AG04450 (cell line): ENCODE measurements at regions not wholly inside any gene's neighbourhood (a gene's known extent, or its start where the extent isn't known, plus 50 kb on each side); places are given as distances from the start of the nearest gene placed in this dataset.

Source experiments
- CTCF ChIA-PET: fragments of 300-600, 350-600 bp; formaldehyde crosslinking; extraction: SDS; loops from one replicate; lab custom pipeline; 2022; ENCODE audit warnings: antibody characterized with exemption, inconsistent platforms; lab: Charles Lee
- POLR2A ChIA-PET: fragments of 350-600 bp; formaldehyde crosslinking; extraction: SDS; loops from one replicate; lab custom pipeline; 2021; ENCODE audit warnings: antibody characterized with exemption, inconsistent platforms; lab: Yijun Ruan, JAX
- DNase-seq: peaks from one replicate; pipeline ENCODE4 v3.0.0-alpha.2; 2011; ENCODE audit warnings: low read depth, low spot score
- H3K27ac ChIP-seq: one replicate; pipeline ENCODE4 v1.5.1; 2012; ENCODE audit warnings: low read depth, low read length, control low read depth
- H3K27me3 ChIP-seq: one replicate; pipeline ENCODE4 v1.6.0; 2012; ENCODE audit warnings: low read length; ENCODE audit not compliant: control insufficient read depth, insufficient read depth
- H3K4me3 ChIP-seq: 2 replicates; pipeline ENCODE4 v1.5.1; 2011; ENCODE audit warnings: mild to moderate bottlenecking, low read depth, low read length, control low read depth
- H3K9me3 ChIP-seq: 2 replicates; pipeline ENCODE4 v1.5.1; 2012; ENCODE audit warnings: low read length; ENCODE audit not compliant: control insufficient read depth, insufficient read depth
- CTCF ChIP-seq: IDR thresholded peaks from 2 replicates; pipeline ENCODE4 v1.5.1; 2011; ENCODE audit warnings: low read depth, low read length, control low read depth, inconsistent platforms

- H3K27me3 ChIP-seq = no peaks in the 10 kb centered on the region
- CTCF ChIA-PET = no interaction called here
- POLR2A ChIA-PET = no interaction called here
- no peak for TF ChIP-seq CTCF
- no peak overlapping the region for H3K4me3 ChIP-seq
- no peak overlapping the region for H3K27ac ChIP-seq
- H3K9me3 ChIP-seq = peaks cover 25% of the 10 kb centered on the region
- no peak for DNase-seq
These were observed 251.5 kb upstream of the FBXO33 start for GRCh38 chr14:39683691-39684260.

GRCh38 chr14:39682582-39682981 is 250.3 kb upstream of the FBXO33 start:
- no peak for DNase-seq
- CTCF ChIA-PET = no interaction called here
- POLR2A ChIA-PET = no interaction called here
- TF ChIP-seq CTCF = no peak
- no peaks in the 10 kb centered on the region for H3K27me3 ChIP-seq
- no peak overlapping the region for H3K4me3 ChIP-seq
- peaks cover 21% of the 10 kb centered on the region; the same call in 1 of the 2 replicates for H3K9me3 ChIP-seq
- no peak overlapping the region for H3K27ac ChIP-seq

GRCh38 chr14:39681782-39682399 is 249.7 kb upstream of the FBXO33 start:
- ChIA-PET POLR2A (no interaction called here), CTCF (no interaction called here)
- no peaks in the 10 kb centered on the region for H3K27me3 ChIP-seq
- TF ChIP-seq CTCF = no peak
- peaks cover 18% of the 10 kb centered on the region; the same call in 1 of the 2 replicates for H3K9me3 ChIP-seq
- no peak overlapping the region for H3K4me3 ChIP-seq
- DNase-seq = no peak
- H3K27ac ChIP-seq = no peak overlapping the region

GRCh38 chr14:39680777-39681176 is 248.5 kb upstream of the FBXO33 start:
- POLR2A ChIA-PET = no interaction called here
- no peaks in the 10 kb centered on the region for H3K27me3 ChIP-seq

More at GRCh38 chr14:39680777-39681176, 248.5 kb upstream of the FBXO33 start:
- CTCF ChIA-PET = no interaction called here
- no peak for DNase-seq
- H3K4me3 ChIP-seq = no peak overlapping the region
- no peak overlapping the region for H3K27ac ChIP-seq
- peaks cover 7% of the 10 kb centered on the region; the same call in 1 of the 2 replicates for H3K9me3 ChIP-seq
- TF ChIP-seq CTCF = no peak
